PFSK-1 (cell line): ENCODE measurements at regions not wholly inside any gene's neighbourhood (a gene's known extent, or its start where the extent isn't known, plus 50 kb on each side); places are given as distances from the start of the nearest gene placed in this dataset.

Experiments
- FOXP2 ChIP-seq: optimal IDR thresholded peaks from 2 replicates; pipeline ENCODE3; 2011; ENCODE audit warnings: borderline replicate concordance, control low read depth, inconsistent platforms; ENCODE audit not compliant: insufficient read depth; ENCODE audit errors: extremely low read length, extremely low read depth
- POLR2AphosphoS5 ChIP-seq: IDR thresholded peaks from 2 replicates; pipeline ENCODE4 v1.6.1; 2012; ENCODE audit warnings: low read depth, mild to moderate bottlenecking, control low read depth, low read length, moderate library complexity
- REST ChIP-seq, 2 experiments: IDR thresholded peaks; 2 replicates each; pipeline versions ENCODE4 v1.6.1 to v1.8.0; 2011 to 2012; ENCODE audit warnings: low read depth in 2 of 2, low read length in 2 of 2, control low read depth in 1 of 2, inconsistent platforms in 1 of 2, mild to moderate bottlenecking in 1 of 2, moderate library complexity in 1 of 2; ENCODE audit not compliant: insufficient read depth in 1 of 2
- SIN3A ChIP-seq: IDR thresholded peaks from 2 replicates; pipeline ENCODE4 v1.6.1; 2012; ENCODE audit warnings: mild to moderate bottlenecking, low read length, moderate library complexity, borderline replicate concordance; ENCODE audit not compliant: insufficient read depth
- TAF1 ChIP-seq: IDR thresholded peaks from 2 replicates; pipeline ENCODE4 v1.6.1; 2012; ENCODE audit warnings: low read length, control low read depth, borderline replicate concordance; ENCODE audit not compliant: insufficient read depth

GRCh38 chr21:19120591-19120990, 717.0 kb upstream of the TMPRSS15 start:
- no peak for TF ChIP-seq POLR2AphosphoS5
- TF ChIP-seq SIN3A, result no peak
- no peak for TF ChIP-seq REST (IDR thresholded peaks at IDR 0.05; ENCODE audit: insufficient read depth in 1 of 2, low read depth in 2 of 2, low read length in 2 of 2)
- no peak for TF ChIP-seq TAF1
- no peak for TF ChIP-seq FOXP2

- TF ChIP-seq TAF1, result no peak
- TF ChIP-seq SIN3A, result no peak
- no peak for TF ChIP-seq POLR2AphosphoS5
- no peak for TF ChIP-seq REST (IDR thresholded peaks at IDR 0.05; ENCODE audit: insufficient read depth in 1 of 2, low read depth in 2 of 2, low read length in 2 of 2)
- no peak for TF ChIP-seq FOXP2
These were observed 718.8 kb upstream of the TMPRSS15 start for GRCh38 chr21:19122356-19122755.

GRCh38 chr21:19123053-19123452, 719.5 kb upstream of the TMPRSS15 start:
- TF ChIP-seq SIN3A (no peak), REST (IDR thresholded peaks at IDR 0.05; ENCODE audit: insufficient read depth in 1 of 2, low read depth in 2 of 2, low read length in 2 of 2) (no peak), TAF1 (no peak), POLR2AphosphoS5 (no peak), FOXP2 (no peak)

GRCh38 chr21:19123525-19123924, 719.9 kb upstream of the TMPRSS15 start:
- TF ChIP-seq POLR2AphosphoS5, result no peak
- no peak for TF ChIP-seq TAF1
- TF ChIP-seq SIN3A, result no peak
- TF ChIP-seq FOXP2, result no peak
- no peak for TF ChIP-seq REST (IDR thresholded peaks at IDR 0.05; ENCODE audit: insufficient read depth in 1 of 2, low read depth in 2 of 2, low read length in 2 of 2)

GRCh38 chr21:19124691-19125090, 721.1 kb upstream of the TMPRSS15 start:
- no peak for TF ChIP-seq POLR2AphosphoS5
- no peak for TF ChIP-seq TAF1
- no peak for TF ChIP-seq SIN3A
- no peak for TF ChIP-seq FOXP2
- TF ChIP-seq REST (IDR thresholded peaks at IDR 0.05; ENCODE audit: insufficient read depth in 1 of 2, low read depth in 2 of 2, low read length in 2 of 2), result no peak
